HEK293T (cell line): ENCODE measurements at regions not wholly inside any gene's neighbourhood (a gene's known extent, or its start where the extent isn't known, plus 50 kb on each side); places are given as distances from the start of the nearest gene placed in this dataset.

Source experiments
- BHLHE40 ChIP-seq: fragments of 450-650 bp; IDR thresholded peaks from 2 replicates; pipeline ENCODE4 v1.6.1; 2016; ENCODE audit warnings: mild to moderate bottlenecking, moderate library complexity, borderline replicate concordance
- ELF4 ChIP-seq: fragments of 450-650 bp; IDR thresholded peaks from 2 replicates; pipeline ENCODE4 v1.6.1; 2017; ENCODE audit warnings: antibody characterized with exemption
- HDGF ChIP-seq: fragments of 450-650 bp; IDR thresholded peaks from 2 replicates; pipeline ENCODE4 v1.6.1; 2017; ENCODE audit warnings: antibody characterized with exemption, borderline replicate concordance
- SP1 ChIP-seq: fragments of 450-650 bp; IDR thresholded peaks from 2 replicates; pipeline ENCODE4 v1.6.1; 2017
- SUZ12 ChIP-seq: fragments of 450-650 bp; IDR thresholded peaks from 2 replicates; pipeline ENCODE4 v1.6.1; 2016; ENCODE audit warnings: mild to moderate bottlenecking
- TARDBP ChIP-seq: fragments of 450-650 bp; IDR thresholded peaks from 2 replicates; pipeline ENCODE4 v1.6.1; 2016
- TF ChIP-seq, protein P1 (sequence below): fragments of 450-650 bp; IDR thresholded peaks from 2 replicates; pipeline ENCODE4 v1.6.1; 2016

DNA sequence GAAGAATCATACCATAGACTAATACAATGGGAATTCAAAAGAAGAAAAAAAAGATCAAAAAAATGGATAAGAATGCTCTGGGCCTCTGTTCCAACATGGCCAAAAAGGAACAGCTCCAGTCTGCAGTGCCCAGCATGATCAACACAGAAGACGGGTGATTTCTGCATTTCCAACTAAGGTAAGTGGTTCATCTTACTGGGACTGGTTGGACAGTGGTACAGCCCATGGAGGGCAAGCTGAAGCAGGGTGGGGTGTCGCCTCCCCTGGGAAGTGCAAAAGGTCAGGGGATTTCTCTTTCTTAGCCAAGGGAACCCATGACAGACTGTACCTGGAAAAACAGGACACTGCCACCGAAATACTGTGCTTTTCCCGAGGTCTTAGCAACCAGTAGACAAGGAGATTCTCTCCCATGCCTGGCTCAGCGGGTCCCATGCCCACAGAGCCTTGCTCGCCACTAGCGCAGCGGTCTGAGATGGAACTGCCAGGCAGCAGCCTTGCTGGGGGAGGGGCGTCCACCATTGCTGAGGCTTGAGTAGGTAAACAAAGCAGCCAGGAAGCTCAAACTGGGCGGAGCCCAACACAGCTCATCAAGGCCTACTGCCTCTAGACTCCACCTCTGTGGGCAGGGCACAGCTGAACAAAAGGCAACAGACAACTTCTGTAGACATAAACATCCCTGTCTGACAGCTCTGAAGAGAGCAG, 428.4 kb downstream of the MN1 start:
- TF ChIP-seq SP1, result no peak
- TF ChIP-seq, protein P1, sequence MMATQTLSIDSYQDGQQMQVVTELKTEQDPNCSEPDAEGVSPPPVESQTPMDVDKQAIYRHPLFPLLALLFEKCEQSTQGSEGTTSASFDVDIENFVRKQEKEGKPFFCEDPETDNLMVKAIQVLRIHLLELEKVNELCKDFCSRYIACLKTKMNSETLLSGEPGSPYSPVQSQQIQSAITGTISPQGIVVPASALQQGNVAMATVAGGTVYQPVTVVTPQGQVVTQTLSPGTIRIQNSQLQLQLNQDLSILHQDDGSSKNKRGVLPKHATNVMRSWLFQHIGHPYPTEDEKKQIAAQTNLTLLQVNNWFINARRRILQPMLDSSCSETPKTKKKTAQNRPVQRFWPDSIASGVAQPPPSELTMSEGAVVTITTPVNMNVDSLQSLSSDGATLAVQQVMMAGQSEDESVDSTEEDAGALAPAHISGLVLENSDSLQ, result no peak
- no peak for TF ChIP-seq TARDBP
- TF ChIP-seq HDGF, result no peak
- TF ChIP-seq SUZ12, result no peak
- no peak for TF ChIP-seq BHLHE40
- TF ChIP-seq ELF4, result no peak
